Kidney (tissue), 13 donors: ENCODE measurements at regions not wholly inside any gene's neighbourhood (a gene's known extent, or its start where the extent isn't known, plus 50 kb on each side); places are given as distances from the start of the nearest gene placed in this dataset.

ENCODE experiments used
- DNase-seq, 5 donors: peaks; one replicate each; pipeline ENCODE4 v3.0.0-alpha.2; 2013 to 2020
- FAIRE-seq: peaks from 2 replicates; lab custom pipeline; 2012; peaks lifted over from hg19 to GRCh38; lab: Jason Lieb, UNC
- H3K27ac ChIP-seq, 2 donors: one replicate each; pipeline ENCODE4 v1.7.0; 2013; ENCODE audit warnings: low read depth in 2 of 2, low read length in 2 of 2, inconsistent platforms in 1 of 2
- H3K27me3 ChIP-seq: one replicate; pipeline ENCODE4 v1.7.1; 2013; ENCODE audit warnings: low read length, inconsistent platforms; ENCODE audit not compliant: control insufficient read depth, insufficient read depth
- H3K36me3 ChIP-seq, 3 donors: one replicate each; pipeline versions ENCODE4 v1.7.0 to v1.7.1; 2013; ENCODE audit warnings: low read length in 3 of 3, control low read depth in 1 of 3, inconsistent platforms in 1 of 3; ENCODE audit not compliant: insufficient read depth in 3 of 3, control insufficient read depth in 2 of 3
- H3K4me1 ChIP-seq, 3 donors: one replicate each; pipeline versions ENCODE4 v1.7.0 to v1.7.1; 2013; ENCODE audit warnings: low read length in 3 of 3, inconsistent platforms in 1 of 3, low read depth in 1 of 3; ENCODE audit not compliant: control insufficient read depth in 2 of 3, insufficient read depth in 2 of 3
- H3K4me3 ChIP-seq, 3 donors: one replicate each; pipeline versions ENCODE4 v1.7.0 to v1.8.1; 2013; ENCODE audit warnings: low read length in 3 of 3, control low read depth in 1 of 3, inconsistent platforms in 1 of 3
- H3K9ac ChIP-seq, 3 donors: one replicate each; pipeline versions ENCODE4 v1.7.0 to v1.7.1; 2013; ENCODE audit warnings: low read length in 3 of 3, control low read depth in 1 of 3, inconsistent platforms in 1 of 3
- H3K9me3 ChIP-seq, 3 donors: one replicate each; pipeline versions ENCODE4 v1.7.0 to v1.7.1; 2013; ENCODE audit warnings: low read length in 3 of 3, control low read depth in 1 of 3, inconsistent platforms in 1 of 3; ENCODE audit not compliant: control insufficient read depth in 2 of 3, insufficient read depth in 1 of 3
- CTCF ChIP-seq: IDR thresholded peaks from 3 replicates; pipeline ENCODE4 v1.5.1; 2012; ENCODE audit warnings: mild to moderate bottlenecking, moderate library complexity, borderline replicate concordance; ENCODE audit not compliant: insufficient read depth; ENCODE audit errors: extremely low read depth
- intact Hi-C: fragments of 100-400 bp; cut with DNase I; formaldehyde crosslinking; loops from one replicate; pipeline ENCODE4 v1.11.1; 2022
- donor health status: control.
- donor health status: control.
- donor health status: control.
- donor health status: control.
- donor health status: control.
- donor health status: DM: yes; HTN: yes; CAD: no.
- donor health status: Normal renal cell carcinoma (clear cell type).

GRCh38 chr5:71922584-71923106 lies 184.6 kb upstream of the MAP1B start:
- DNase-seq, result no peak
- H3K9ac ChIP-seq, result no peak overlapping the region
- intact Hi-C loops, result no loop called here
- FAIRE-seq, result no peak
- no peaks in the 10 kb centered on the region for H3K4me1 ChIP-seq
- TF ChIP-seq CTCF, result no peak
- peaks cover 0 to 3% (median 0%) of the 10 kb centered on the region in 3 donors for H3K9me3 ChIP-seq
- no peaks in the 10 kb centered on the region for H3K27me3 ChIP-seq
- H3K36me3 ChIP-seq, result no peaks in the 10 kb centered on the region
- no peak overlapping the region for H3K4me3 ChIP-seq
- H3K27ac ChIP-seq, result no peak overlapping the region

- intact Hi-C loops, result no loop called here
These were observed 183.5 kb upstream of the MAP1B start for GRCh38 chr5:71923755-71924154.

GRCh38 chr5:71924325-71924724 lies 182.9 kb upstream of the MAP1B start:
- DNase-seq, result no peak
- Histone ChIP-seq H3K27ac (no peak overlapping the region), H3K4me1 (no peaks in the 10 kb centered on the region), H3K9me3 (peaks cover 0 to 3% (median 0%) of the 10 kb centered on the region in 3 donors), H3K27me3 (no peaks in the 10 kb centered on the region), H3K4me3 (no peak overlapping the region), H3K36me3 (no peaks in the 10 kb centered on the region), H3K9ac (no peak overlapping the region)
- no peak for TF ChIP-seq CTCF
- FAIRE-seq, result no peak
- intact Hi-C loops, result no loop called here

More at GRCh38 chr5:71923755-71924154, 183.5 kb upstream of the MAP1B start:
- Histone ChIP-seq H3K4me1 (no peaks in the 10 kb centered on the region), H3K27me3 (no peaks in the 10 kb centered on the region), H3K9ac (no peak overlapping the region), H3K4me3 (no peak overlapping the region), H3K9me3 (peaks cover 0 to 3% (median 0%) of the 10 kb centered on the region in 3 donors), H3K36me3 (no peaks in the 10 kb centered on the region), H3K27ac (no peak overlapping the region)
- FAIRE-seq (no peak), DNase-seq (no peak)
- TF ChIP-seq CTCF, result no peak

- Histone ChIP-seq H3K9ac (no peak overlapping the region), H3K27me3 (no peaks in the 10 kb centered on the region), H3K36me3 (no peaks in the 10 kb centered on the region), H3K4me3 (no peak overlapping the region), H3K9me3 (peaks cover 0 to 3% (median 0%) of the 10 kb centered on the region in 3 donors), H3K4me1 (no peaks in the 10 kb centered on the region), H3K27ac (no peak overlapping the region)
- no peak for TF ChIP-seq CTCF
- intact Hi-C loops, result no loop called here
- no peak for DNase-seq
- no peak for FAIRE-seq
These were observed 182.3 kb upstream of the MAP1B start for GRCh38 chr5:71924980-71925379.
